HG02571 (cell line): ENCODE measurements at regions not wholly inside any gene's neighbourhood (a gene's known extent, or its start where the extent isn't known, plus 50 kb on each side); places are given as distances from the start of the nearest gene placed in this dataset.

Experiments
- ATAC-seq: cut with Tn5 transposase; IDR thresholded peaks from one replicate; pipeline ENCODE4 v1.9.1; 2021; ENCODE audit warnings: mild to moderate bottlenecking, moderate library complexity; ENCODE audit not compliant: unreplicated experiment

- no peak for ATAC-seq
Measured at GRCh38 chr1:191634801-191635508, 523.3 kb upstream of the RGS18 start.

DNA sequence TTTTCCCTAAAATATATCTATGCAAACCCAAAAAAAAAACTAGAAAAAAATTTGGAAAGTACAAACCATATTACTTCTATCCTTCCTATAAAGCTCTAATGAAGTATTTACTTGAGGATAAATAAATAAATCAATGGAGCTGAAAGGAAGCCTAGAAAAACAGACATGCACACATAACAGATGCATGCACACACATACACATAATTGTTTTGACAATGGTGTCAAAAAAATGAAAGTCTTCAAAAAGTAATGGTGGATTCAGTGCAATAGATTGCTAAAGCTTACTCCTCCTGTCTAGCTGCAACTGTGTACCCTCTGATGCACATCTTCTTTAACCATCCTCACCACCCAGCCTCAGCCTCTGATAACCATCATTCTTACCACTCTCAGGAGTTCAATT lies 521.9 kb upstream of the RGS18 start:
- ATAC-seq, result no peak

DNA sequence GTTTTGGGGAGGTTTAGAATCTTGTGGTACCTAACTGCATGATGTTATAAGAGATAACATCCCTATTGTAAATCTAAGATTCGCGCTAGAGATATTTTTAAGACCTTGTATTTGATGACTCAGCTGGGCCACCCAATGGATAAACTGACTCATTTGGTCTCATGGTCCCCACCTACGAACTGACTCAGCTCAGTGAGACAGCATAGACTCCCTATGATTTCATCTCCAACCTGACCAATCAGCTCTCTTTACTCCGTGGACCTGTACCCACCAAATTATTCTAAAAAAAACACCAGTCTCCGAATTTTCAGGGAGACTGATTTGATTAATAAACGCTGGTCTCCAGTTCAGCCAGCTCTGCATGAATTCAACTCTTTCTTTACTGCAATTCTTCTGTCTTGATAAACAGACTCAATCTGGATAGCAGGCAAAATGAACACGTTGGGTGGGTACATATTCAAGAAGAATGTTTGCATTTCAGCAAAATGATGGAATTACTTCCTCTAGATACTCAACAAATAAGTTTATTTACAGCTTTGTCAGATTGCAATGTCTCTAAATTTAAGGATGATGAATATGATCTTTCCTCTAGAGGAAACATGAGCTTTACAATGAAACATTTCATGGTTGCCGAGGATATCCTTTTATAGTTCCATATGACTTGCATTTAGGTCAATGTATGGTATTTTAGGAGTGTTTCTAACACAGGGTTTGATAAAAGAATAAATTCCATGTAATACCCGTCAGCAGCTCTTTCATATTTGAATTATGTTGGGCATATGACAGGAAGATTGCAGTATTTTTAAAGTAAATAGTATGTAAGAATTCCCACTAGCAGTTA lies 516.6 kb upstream of the RGS18 start:
- no peak for ATAC-seq

GRCh38 chr1:191643060-191643459 lies 515.2 kb upstream of the RGS18 start:
- ATAC-seq, result no peak

DNA sequence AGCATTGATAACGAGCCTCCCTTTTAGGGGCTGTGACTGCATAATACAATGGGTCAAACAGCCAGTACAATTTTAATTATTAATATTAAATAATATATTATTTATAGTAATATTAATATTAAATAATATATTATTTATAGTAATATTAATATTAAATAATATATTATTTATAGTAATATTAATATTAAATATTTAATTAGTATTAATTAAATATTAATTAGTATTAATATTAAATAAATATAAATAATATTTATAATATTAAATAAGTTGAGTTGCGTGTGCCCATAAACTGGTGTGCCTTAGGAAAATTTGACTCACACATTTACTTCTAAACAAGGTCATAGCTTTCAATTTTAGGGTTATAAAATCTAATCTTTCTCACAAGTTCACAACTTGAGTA lies 509.3 kb upstream of the RGS18 start:
- no peak for ATAC-seq

GRCh38 chr1:191662051-191662450 lies 496.2 kb upstream of the RGS18 start:
- no peak for ATAC-seq

- ATAC-seq, result no peak
Measured at GRCh38 chr1:191662746-191663145, 495.5 kb upstream of the RGS18 start.

DNA sequence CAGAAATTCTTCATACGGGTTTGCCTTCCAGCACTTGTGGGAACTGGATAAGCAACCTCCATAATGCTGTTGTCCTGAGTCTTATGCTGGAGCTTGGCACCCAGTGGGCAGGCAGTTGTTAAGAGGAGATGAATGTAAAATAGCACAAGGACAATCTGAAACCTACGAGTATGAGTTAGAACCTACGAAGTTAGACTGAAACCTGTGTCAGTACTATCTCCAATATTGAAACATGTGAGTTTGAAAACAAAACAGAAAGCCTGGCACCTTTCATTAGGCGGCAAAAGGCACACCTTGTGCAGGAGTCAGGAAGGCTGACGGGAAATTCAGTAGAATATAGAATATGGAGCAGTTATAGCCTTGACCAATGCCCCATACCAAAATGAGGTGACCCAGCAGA lies 489.7 kb upstream of the RGS18 start:
- ATAC-seq, result no peak

GRCh38 chr1:191669629-191670028 lies 488.6 kb upstream of the RGS18 start:
- ATAC-seq, result no peak

DNA sequence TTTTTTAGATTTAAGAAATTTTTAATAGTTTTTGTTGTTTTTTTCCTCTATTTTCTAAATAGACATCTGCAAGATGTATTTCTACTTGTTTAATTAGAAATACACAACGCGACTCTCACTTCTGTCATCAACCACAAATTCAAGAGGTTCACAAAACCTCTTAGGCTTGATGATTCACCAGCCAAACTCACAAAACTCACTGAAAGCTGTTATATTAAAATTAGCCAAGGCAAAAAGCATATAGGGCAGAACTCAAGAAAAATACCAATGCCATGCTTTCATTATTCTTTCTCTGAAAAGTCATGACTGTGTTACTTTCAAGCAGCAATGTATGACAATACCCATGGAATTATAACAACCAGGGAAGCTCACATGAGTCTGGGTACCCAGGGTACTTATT lies 487.0 kb upstream of the RGS18 start:
- ATAC-seq, result no peak

GRCh38 chr1:191674626-191675179 lies 483.6 kb upstream of the RGS18 start:
- no peak for ATAC-seq

GRCh38 chr1:191675856-191676783 lies 482.1 kb upstream of the RGS18 start:
- no peak for ATAC-seq

DNA sequence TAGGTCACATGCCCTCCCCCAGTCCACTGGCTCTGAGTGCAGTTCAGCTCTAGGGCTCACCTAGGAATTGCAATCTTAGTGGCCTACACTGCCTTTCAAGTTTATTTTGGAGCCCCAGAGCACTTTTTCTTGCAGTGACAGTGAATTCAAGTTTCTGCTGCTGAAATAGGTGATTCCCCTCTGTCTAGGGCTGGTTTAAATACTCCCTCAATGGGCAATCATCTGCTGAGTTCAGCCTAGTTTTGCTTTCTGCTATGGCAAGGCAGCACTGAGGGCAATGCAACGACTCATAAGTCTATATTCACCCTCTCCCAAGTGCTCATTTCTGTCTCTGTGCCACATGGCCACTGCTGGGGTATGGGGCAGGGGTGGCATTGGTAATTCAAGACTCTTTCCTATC lies 472.6 kb upstream of the RGS18 start:
- no peak for ATAC-seq

- no peak for ATAC-seq
Measured at GRCh38 chr1:191687721-191688120, 470.5 kb upstream of the RGS18 start.

- no peak for ATAC-seq
Measured at GRCh38 chr1:191690931-191691330, 467.3 kb upstream of the RGS18 start.

- no peak for ATAC-seq
Measured at GRCh38 chr1:191693797-191694196, 464.5 kb upstream of the RGS18 start.

- ATAC-seq, result peak; percentile 68
Measured at GRCh38 chr1:191695865-191696264, 462.4 kb upstream of the RGS18 start.

GRCh38 chr1:191696354-191696753 lies 461.9 kb upstream of the RGS18 start:
- ATAC-seq, result no peak

DNA sequence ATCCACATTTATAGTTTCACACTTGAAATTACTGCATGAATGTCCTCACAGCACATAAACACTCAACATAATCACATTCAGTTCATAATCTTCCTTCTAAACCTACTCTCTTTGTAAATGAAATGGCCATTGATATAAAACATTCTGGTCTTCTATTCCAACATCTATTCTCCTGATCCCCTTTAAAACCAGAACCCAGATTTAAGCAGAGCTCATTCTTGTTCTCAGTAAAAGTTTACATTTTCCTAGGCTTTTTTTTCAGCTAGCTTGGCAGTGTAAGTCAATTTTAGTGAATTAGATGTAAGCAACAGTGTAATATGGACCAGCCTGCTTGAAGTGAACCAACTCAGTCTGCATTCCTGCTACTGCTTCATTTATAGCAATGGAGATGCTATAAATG lies 460.7 kb upstream of the RGS18 start:
- no peak for ATAC-seq

DNA sequence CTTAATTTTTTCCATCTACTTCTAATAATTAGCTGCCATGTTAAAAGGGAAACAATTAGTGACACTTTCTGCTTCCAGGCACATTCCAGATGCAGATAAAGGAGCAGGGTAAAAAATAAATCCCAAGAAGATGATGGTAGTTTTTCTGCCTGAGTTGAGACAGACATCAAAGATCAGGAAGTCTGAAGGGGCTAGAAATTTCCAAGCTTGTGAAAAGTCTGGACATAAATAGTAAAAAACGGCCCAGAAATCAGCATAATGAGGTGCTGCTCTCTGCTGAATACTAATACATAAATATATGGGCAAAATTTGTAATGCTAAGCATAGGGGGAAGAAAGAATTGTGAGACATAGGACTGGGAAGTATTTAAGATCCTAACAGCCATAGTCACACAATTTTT lies 460.0 kb upstream of the RGS18 start:
- ATAC-seq, result no peak

- ATAC-seq, result no peak
Measured at GRCh38 chr1:191699343-191699742, 458.9 kb upstream of the RGS18 start.
